ENCODE measurements at regions not wholly inside any gene's neighbourhood (a gene's known extent, or its start where the extent isn't known, plus 50 kb on each side); places are given as distances from the start of the nearest gene placed in this dataset.
A peak's percentile ranks its signal among the peaks of the same experiment; 100 is the strongest.

- Mint-ChIP-seq H3K9me3 (no peaks in the 10 kb centered on the region), H3K36me3 (ENCODE audit: low read depth) (no peaks in the 10 kb centered on the region), H3K4me3 (no peak overlapping the region), H3K4me1 (peaks cover 71% of the 10 kb centered on the region), H3K27ac (peak overlapping the region in 2 of 3 experiments; percentile 43 to 81), H3K27me3 (ENCODE audit: low read depth) (no peaks in the 10 kb centered on the region)
- no peak for TF ChIP-seq CTCF (IDR thresholded peaks at IDR 0.05; ENCODE audit: unreplicated experiment in 3 of 3)
Observed at GRCh38 chr18:45251236-45251635, 364.0 kb upstream of the SLC14A2 start.

- no peaks in the 10 kb centered on the region for H3K9me3 Mint-ChIP-seq
- no peaks in the 10 kb centered on the region for H3K36me3 Mint-ChIP-seq (ENCODE audit: low read depth)
- H3K27me3 Mint-ChIP-seq (ENCODE audit: low read depth), result no peaks in the 10 kb centered on the region
- H3K27ac Mint-ChIP-seq, result no peak overlapping the region
- TF ChIP-seq CTCF (IDR thresholded peaks at IDR 0.05; ENCODE audit: unreplicated experiment in 3 of 3), result no peak
- H3K4me1 Mint-ChIP-seq, result peaks cover 68% of the 10 kb centered on the region
- no peak overlapping the region for H3K4me3 Mint-ChIP-seq
Observed at GRCh38 chr18:45252474-45252873, 362.8 kb upstream of the SLC14A2 start.

- H3K36me3 Mint-ChIP-seq (ENCODE audit: low read depth), result no peaks in the 10 kb centered on the region
- no peaks in the 10 kb centered on the region for H3K27me3 Mint-ChIP-seq (ENCODE audit: low read depth)
- H3K4me1 Mint-ChIP-seq, result peaks cover 63% of the 10 kb centered on the region
- H3K9me3 Mint-ChIP-seq, result no peaks in the 10 kb centered on the region
- peak overlapping the region in 2 of 3 experiments; percentile 42 to 59 for H3K27ac Mint-ChIP-seq
- TF ChIP-seq CTCF (IDR thresholded peaks at IDR 0.05; ENCODE audit: unreplicated experiment in 3 of 3), result no peak
- H3K4me3 Mint-ChIP-seq, result no peak overlapping the region
Observed at GRCh38 chr18:45253056-45253565, 362.2 kb upstream of the SLC14A2 start.

- no peaks in the 10 kb centered on the region for H3K36me3 Mint-ChIP-seq (ENCODE audit: low read depth)
- no peak overlapping the region for H3K4me3 Mint-ChIP-seq
- H3K4me1 Mint-ChIP-seq, result peaks cover 56% of the 10 kb centered on the region
- no peaks in the 10 kb centered on the region for H3K9me3 Mint-ChIP-seq
- peak overlapping the region in 2 of 3 experiments; percentile 59 to 62 for H3K27ac Mint-ChIP-seq
- TF ChIP-seq CTCF (IDR thresholded peaks at IDR 0.05; ENCODE audit: unreplicated experiment in 3 of 3), result no peak
- no peaks in the 10 kb centered on the region for H3K27me3 Mint-ChIP-seq (ENCODE audit: low read depth)
Observed at GRCh38 chr18:45253973-45254708, 361.1 kb upstream of the SLC14A2 start.

- H3K36me3 Mint-ChIP-seq (ENCODE audit: low read depth), result no peaks in the 10 kb centered on the region
- no peak overlapping the region for H3K4me3 Mint-ChIP-seq
- H3K27ac Mint-ChIP-seq, result peak overlapping the region; percentile 47 to 62 (median 52)
- TF ChIP-seq CTCF (IDR thresholded peaks at IDR 0.05; ENCODE audit: unreplicated experiment in 3 of 3), result no peak
- H3K9me3 Mint-ChIP-seq, result no peaks in the 10 kb centered on the region
- no peaks in the 10 kb centered on the region for H3K27me3 Mint-ChIP-seq (ENCODE audit: low read depth)
- H3K4me1 Mint-ChIP-seq, result peaks cover 55% of the 10 kb centered on the region
Observed at GRCh38 chr18:45254709-45255082, 360.6 kb upstream of the SLC14A2 start.

Measured in nephron (organoid).